ENCODE measurements at regions not wholly inside any gene's neighbourhood (a gene's known extent, or its start where the extent isn't known, plus 50 kb on each side); places are given as distances from the start of the nearest gene placed in this dataset.

DNA sequence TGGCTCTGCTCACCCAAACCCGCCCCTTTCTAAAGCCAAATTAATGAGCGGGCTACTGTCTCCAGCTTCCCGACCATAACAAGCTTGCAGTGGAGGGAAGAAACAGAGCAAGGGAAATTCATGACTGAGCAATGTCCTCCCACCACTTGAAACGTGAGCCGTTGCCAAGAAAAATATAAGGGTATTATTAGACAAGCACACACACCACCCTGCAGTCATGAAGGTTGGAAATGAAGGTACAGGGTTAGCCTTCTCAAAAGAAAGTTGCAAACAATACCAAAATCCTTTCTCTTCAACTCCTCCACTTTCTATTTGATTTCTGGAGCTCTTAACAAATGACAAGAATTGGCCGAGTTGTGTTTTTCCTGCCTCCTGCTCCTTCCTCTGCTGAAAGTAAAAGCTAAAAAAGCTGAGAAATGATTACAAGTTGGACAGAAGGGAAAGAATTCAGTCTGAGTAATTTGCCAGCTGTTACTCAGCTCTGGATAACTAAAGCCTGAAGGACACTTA is 151.1 kb upstream of the B3GAT2 start:
- peak in 1 of 2 donors; percentile 21 for DNase-seq
- no peak for TF ChIP-seq POLR2A (IDR thresholded peaks at IDR 0.05)
- TF ChIP-seq CTCF (IDR thresholded peaks at IDR 0.05) = no peak
- Histone ChIP-seq H3K27me3 (no peaks in the 10 kb centered on the region), H3K27ac (peak overlapping the region; percentile 45 to 65), H3K36me3 (no peaks in the 10 kb centered on the region), H3K9me3 (no peaks in the 10 kb centered on the region), H3K4me3 (peak overlapping the region in 1 of 2 donors; percentile 19), H3K4me1 (no peaks in the 10 kb centered on the region)
- intact Hi-C loops (cut with DNase I; ENCODE audit: low total_unique reads) = no loop called here

DNA sequence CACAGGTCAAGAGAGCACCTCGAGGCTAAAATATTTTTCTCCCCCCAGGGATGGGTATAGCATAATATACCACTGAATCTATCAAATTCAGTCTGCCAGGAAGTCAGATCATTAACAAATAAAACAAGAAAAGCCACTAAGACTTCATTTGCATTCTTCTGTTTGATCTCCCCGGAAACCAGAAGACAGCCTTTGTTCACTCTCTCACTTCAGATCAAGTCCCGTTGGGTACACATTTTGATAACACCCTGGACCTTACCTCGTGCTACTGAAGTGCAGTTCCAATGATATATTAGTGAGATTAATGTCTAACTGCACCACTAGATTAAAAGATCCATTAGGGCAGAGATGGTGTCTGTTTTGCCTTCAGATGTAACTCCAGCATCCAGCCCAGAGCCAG is 157.7 kb upstream of the B3GAT2 start:
- Histone ChIP-seq H3K4me3 (no peak overlapping the region), H3K27ac (no peak overlapping the region), H3K4me1 (no peaks in the 10 kb centered on the region), H3K36me3 (no peaks in the 10 kb centered on the region), H3K27me3 (no peaks in the 10 kb centered on the region), H3K9me3 (no peaks in the 10 kb centered on the region)
- TF ChIP-seq POLR2A (IDR thresholded peaks at IDR 0.05) (no peak), CTCF (IDR thresholded peaks at IDR 0.05) (no peak)
- DNase-seq = no peak
- intact Hi-C loops (cut with DNase I; ENCODE audit: low total_unique reads) = no loop called here

DNA sequence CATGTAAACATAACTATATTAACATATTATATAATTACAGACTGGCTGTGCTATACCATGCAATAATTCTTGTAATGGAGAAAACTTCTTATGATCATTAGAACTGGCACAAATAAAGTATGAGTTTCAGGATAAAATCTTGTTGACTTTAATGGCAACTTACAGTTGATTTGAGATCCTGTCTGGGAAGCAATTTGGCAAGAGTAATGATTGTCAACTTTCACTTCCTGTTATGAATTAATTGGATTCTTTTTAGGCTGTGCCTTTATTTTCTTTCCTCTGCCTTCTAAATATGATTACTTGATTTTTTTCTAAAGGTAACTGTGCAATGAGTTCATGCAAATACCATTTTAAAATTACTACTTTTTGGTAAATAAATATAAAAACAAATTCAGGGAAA is 158.1 kb upstream of the B3GAT2 start:
- DNase-seq = no peak
- H3K27me3 ChIP-seq = no peaks in the 10 kb centered on the region
- no peaks in the 10 kb centered on the region for H3K36me3 ChIP-seq
- TF ChIP-seq CTCF (IDR thresholded peaks at IDR 0.05) = no peak
- TF ChIP-seq POLR2A (IDR thresholded peaks at IDR 0.05) = no peak
- no peak overlapping the region for H3K4me3 ChIP-seq
- intact Hi-C loops (cut with DNase I; ENCODE audit: low total_unique reads) = no loop called here
- H3K27ac ChIP-seq = no peak overlapping the region
- H3K9me3 ChIP-seq = no peaks in the 10 kb centered on the region
- no peaks in the 10 kb centered on the region for H3K4me1 ChIP-seq

GRCh38 chr6:71119560-71119959 is 162.7 kb upstream of the B3GAT2 start:
- Histone ChIP-seq H3K4me3 (no peak overlapping the region), H3K27ac (no peak overlapping the region), H3K4me1 (no peaks in the 10 kb centered on the region), H3K36me3 (no peaks in the 10 kb centered on the region), H3K9me3 (no peaks in the 10 kb centered on the region), H3K27me3 (no peaks in the 10 kb centered on the region)
- intact Hi-C loops (cut with DNase I; ENCODE audit: low total_unique reads) = no loop called here
- TF ChIP-seq CTCF (IDR thresholded peaks at IDR 0.05) (no peak), POLR2A (IDR thresholded peaks at IDR 0.05) (no peak)
- DNase-seq = no peak

GRCh38 chr6:71123051-71123450 is 165.6 kb upstream of the OGFRL1 start:
- no peak overlapping the region for H3K27ac ChIP-seq
- no peak overlapping the region for H3K4me3 ChIP-seq
- H3K27me3 ChIP-seq = no peaks in the 10 kb centered on the region
- no peaks in the 10 kb centered on the region for H3K36me3 ChIP-seq
- no peaks in the 10 kb centered on the region for H3K4me1 ChIP-seq
- TF ChIP-seq POLR2A (IDR thresholded peaks at IDR 0.05) = no peak
- TF ChIP-seq CTCF (IDR thresholded peaks at IDR 0.05) = no peak
- DNase-seq = no peak
- no peaks in the 10 kb centered on the region for H3K9me3 ChIP-seq
- intact Hi-C loops (cut with DNase I; ENCODE audit: low total_unique reads) = no loop called here

Data from uterus (tissue), 3 donors.